HCT116 (cell line): ENCODE measurements at regions not wholly inside any gene's neighbourhood (a gene's known extent, or its start where the extent isn't known, plus 50 kb on each side); places are given as distances from the start of the nearest gene placed in this dataset.

Source experiments
- ATAC-seq: fragments of 200-7000 bp; cut with Tn5 transposase; 2 replicates; pipeline ENCODE4 v1.9.1; 2020; ENCODE audit warnings: mild to moderate bottlenecking, moderate library complexity
- BruUV-seq: library from RNA; stranded (reverse); fragments of 400-500 nt; replicated peaks from 2 replicates; lab custom pipeline; 2021; lab: Mats Ljungman, UMichigan
- CTCF ChIA-PET: fragments of 300-600 bp; sonication (Branson Sonifier 250); formaldehyde crosslinking; loops from one replicate; lab custom pipeline; 2021; ENCODE audit warnings: antibody characterized with exemption; lab: Charles Lee
- POLR2A ChIA-PET: fragments of 300-600, 350-600 bp; sonication (Branson Sonifier 250); formaldehyde crosslinking; loops from one replicate; lab custom pipeline; 2021; ENCODE audit warnings: antibody characterized with exemption; lab: Charles Lee
- RAD21 ChIA-PET, 2 experiments: fragments of 300-600 bp; sonication (Branson Sonifier 250); formaldehyde crosslinking; loops; one replicate each; lab custom pipeline; 2023; ENCODE audit warnings: low total read pairs in 2 of 2; ENCODE audit not compliant: uncharacterized antibody in 2 of 2, unreplicated experiment in 2 of 2, low non-redundant PET in 1 of 2; lab: Charles Lee
- DNase-seq: peaks from one replicate; pipeline ENCODE4 v3.0.0-alpha.2; 2010; ENCODE audit warnings: low read depth, low spot score
- H2AFZ ChIP-seq: fragments of 200-600 bp; shearing (Covaris generic), sonication (generic); 2 replicates; pipeline ENCODE4 v1.6.1; 2017; ENCODE audit warnings: low read depth, mixed run types, mixed read lengths, antibody characterized with exemption, low read length; ENCODE audit not compliant: poor library complexity, severe bottlenecking
- H3K27ac ChIP-seq: 2 replicates; pipeline ENCODE4 v1.5.1; 2012; ENCODE audit warnings: low read depth, low read length
- H3K27me3 ChIP-seq: fragments of 200-600 bp; sonication (generic); 2 replicates; pipeline ENCODE4 v1.6.1; 2016; ENCODE audit warnings: mixed run types, low read length, mixed read lengths; ENCODE audit not compliant: insufficient read depth
- H3K36me3 ChIP-seq, 2 experiments: fragments of 200-500 bp in 1 of 2; fragments of 200-600 bp in 1 of 2; sonication (Bioruptor generic) in 1 of 2; sonication (generic) in 1 of 2; 2 replicates each; pipeline versions ENCODE4 v1.5.1 to v1.6.1; 2014 to 2016; ENCODE audit warnings: low read length in 2 of 2, inconsistent platforms in 1 of 2, mixed read lengths in 1 of 2, mixed run types in 1 of 2; ENCODE audit not compliant: insufficient read depth in 2 of 2, control insufficient read depth in 1 of 2
- H3K4me1 ChIP-seq, 2 experiments: fragments of 200-600 bp in 1 of 2; sonication (generic) in 1 of 2; 2 replicates each; pipeline versions ENCODE4 v1.5.1 to v1.6.1; 2012 to 2017; ENCODE audit warnings: low read length in 2 of 2, inconsistent platforms in 1 of 2, mild to moderate bottlenecking in 1 of 2, mixed read lengths in 1 of 2, mixed run types in 1 of 2, moderate library complexity in 1 of 2; ENCODE audit not compliant: insufficient read depth in 2 of 2, control insufficient read depth in 1 of 2
- H3K4me2 ChIP-seq: fragments of 200-600 bp; sonication (generic); 2 replicates; pipeline ENCODE4 v1.6.1; 2017; ENCODE audit warnings: mixed run types, low read length, mixed read lengths
- H3K4me3 ChIP-seq, 2 experiments: fragments of 200-600 bp in 1 of 2; sonication (generic) in 1 of 2; replicated peaks in 1 of 2; 2 replicates each; pipeline ENCODE4 v1.5.1; 2011 to 2016; ENCODE audit warnings: low read length in 2 of 2, control low read depth in 1 of 2, low read depth in 1 of 2, mild to moderate bottlenecking in 1 of 2, mixed read lengths in 1 of 2, mixed run types in 1 of 2
- H3K79me2 ChIP-seq: fragments of 200-600 bp; sonication (generic); 2 replicates; pipeline ENCODE4 v1.6.1; 2017; ENCODE audit warnings: mild to moderate bottlenecking, mixed run types, low read length, moderate library complexity, mixed read lengths; ENCODE audit not compliant: insufficient read depth
- H3K9ac ChIP-seq: fragments of 200-600 bp; sonication (generic); 2 replicates; pipeline ENCODE4 v1.6.1; 2016; ENCODE audit warnings: low read length, mixed read lengths
- H3K9me2 ChIP-seq: fragments of 200-600 bp; sonication (generic), shearing (Covaris generic); 2 replicates; pipeline ENCODE4 v1.6.1; 2017; ENCODE audit warnings: mixed run types, mild to moderate bottlenecking, moderate library complexity; ENCODE audit not compliant: insufficient read depth
- H3K9me3 ChIP-seq, 2 experiments: fragments of 200-500 bp in 1 of 2; fragments of 200-600 bp in 1 of 2; sonication (Bioruptor generic) in 1 of 2; sonication (generic) in 1 of 2; 2 replicates each; pipeline ENCODE4 v1.6.1; 2014 to 2017; ENCODE audit warnings: low read length in 2 of 2, mixed read lengths in 2 of 2, inconsistent platforms in 1 of 2, low read depth in 1 of 2, mild to moderate bottlenecking in 1 of 2, mixed run types in 1 of 2, moderate library complexity in 1 of 2; ENCODE audit not compliant: control insufficient read depth in 1 of 2, insufficient read depth in 1 of 2
- H4K20me1 ChIP-seq: fragments of 200-600 bp; sonication (generic), shearing (Covaris generic); 2 replicates; pipeline ENCODE4 v1.6.1; 2017; ENCODE audit warnings: mixed run types, mild to moderate bottlenecking, moderate library complexity; ENCODE audit not compliant: insufficient read depth
- ATF3 ChIP-seq: IDR thresholded peaks from 2 replicates; pipeline ENCODE4 v1.6.1; 2012
- CTCF ChIP-seq, 3 experiments: fragments of 200-600 bp in 1 of 3; sonication (generic) in 1 of 3; IDR thresholded peaks in 2 of 3; conservative IDR thresholded peaks in 1 of 3; 2 replicates each; pipeline ENCODE4 v1.5.1; 2012 to 2017; ENCODE audit warnings: low read depth in 2 of 3, low read length in 2 of 3, antibody characterized with exemption in 1 of 3, borderline replicate concordance in 1 of 3, control low read depth in 1 of 3, mild to moderate bottlenecking in 1 of 3, mixed read lengths in 1 of 3, mixed run types in 1 of 3, moderate library complexity in 1 of 3; ENCODE audit not compliant: insufficient read depth in 1 of 3
- EGR1 ChIP-seq: IDR thresholded peaks from 2 replicates; pipeline ENCODE4 v1.6.1; 2012; ENCODE audit warnings: low read depth
- ELF1 ChIP-seq: IDR thresholded peaks from 2 replicates; pipeline ENCODE4 v1.6.1; 2012; ENCODE audit warnings: low read depth, borderline replicate concordance
- EZH2phosphoT487 ChIP-seq: fragments of 200-600 bp; IDR thresholded peaks from 2 replicates; pipeline ENCODE4 v1.6.1; 2018; ENCODE audit warnings: antibody characterized with exemption, borderline replicate concordance
- POLR2A ChIP-seq: IDR thresholded peaks from 2 replicates; pipeline ENCODE4 v1.7.0; 2011; ENCODE audit warnings: borderline replicate concordance; ENCODE audit not compliant: insufficient read depth, insufficient read length; ENCODE audit errors: extremely low read depth
- RAD21 ChIP-seq: IDR thresholded peaks from 2 replicates; pipeline ENCODE4 v1.6.1; 2012; ENCODE audit warnings: low read depth, mild to moderate bottlenecking
- SRF ChIP-seq: IDR thresholded peaks from 2 replicates; pipeline ENCODE4 v1.6.1; 2012; ENCODE audit warnings: low read depth
- TCF7L2 ChIP-seq: IDR thresholded peaks from 2 replicates; pipeline ENCODE4 v1.7.0; 2011; ENCODE audit warnings: borderline replicate concordance, inconsistent platforms; ENCODE audit not compliant: insufficient read depth, insufficient read length; ENCODE audit errors: extremely low read depth
- ZBTB33 ChIP-seq: IDR thresholded peaks from 2 replicates; pipeline ENCODE4 v1.6.1; 2011; ENCODE audit warnings: mild to moderate bottlenecking, low read length, moderate library complexity; ENCODE audit not compliant: insufficient replicate concordance; ENCODE audit errors: extremely low read depth
- ZNF274 ChIP-seq: fragments of 200-500 bp; sonication (Bioruptor generic); IDR thresholded peaks from 2 replicates; pipeline ENCODE4 v1.6.1; 2014; ENCODE audit warnings: mild to moderate bottlenecking, low read depth, low read length, inconsistent platforms
- intact Hi-C: fragments of 100-400 bp; cut with micrococcal nuclease; formaldehyde crosslinking; loops from 2 replicates; pipeline ENCODE4 v1.10.0; 2022

- TF ChIP-seq ZNF274 = no peak
- TF ChIP-seq, all 23 proteins: peak for 0
Observed at GRCh38 chr3:174725303-174725702, 133.8 kb upstream of the NAALADL2 start (continued).

- no peak for TF ChIP-seq TCF7L2
- TF ChIP-seq ELF1 = no peak
- no peak for TF ChIP-seq SRF
- no peak for TF ChIP-seq EGR1
- no peak for TF ChIP-seq EZH2phosphoT487
- TF ChIP-seq, all 23 proteins: peak for 0
- intact Hi-C loops = no loop called here
- ATAC-seq (no peak), DNase-seq (no peak)
- Histone ChIP-seq H2AFZ (no peak overlapping the region), H3K4me1 (no peaks in the 10 kb centered on the region), H3K9ac (no peak overlapping the region), H3K4me2 (no peak overlapping the region), H3K4me3 (no peak overlapping the region), H3K79me2 (no peaks in the 10 kb centered on the region), H3K27me3 (no peaks in the 10 kb centered on the region), H3K36me3 (no peaks in the 10 kb centered on the region), H3K9me3 (peaks cover 0 to 3% of the 10 kb centered on the region in 2 experiments; a peak in 1 of 4 replicates), H3K9me2 (no peaks in the 10 kb centered on the region), H3K27ac (no peak overlapping the region), H4K20me1 (no peaks in the 10 kb centered on the region)
- no TSS peak for BruUV-seq
- RAD21 ChIA-PET = no interaction called here
- POLR2A ChIA-PET = no interaction called here
- CTCF ChIA-PET = no interaction called here
Observed at GRCh38 chr3:174737966-174738365, 121.2 kb upstream of the NAALADL2 start.

GRCh38 chr3:174749143-174749542 lies 110.0 kb upstream of the NAALADL2 start:
- Histone ChIP-seq H3K79me2 (no peaks in the 10 kb centered on the region), H4K20me1 (no peaks in the 10 kb centered on the region), H3K9ac (no peak overlapping the region), H3K9me3 (no peaks in the 10 kb centered on the region), H3K4me1 (no peaks in the 10 kb centered on the region), H3K4me2 (no peak overlapping the region), H3K27me3 (no peaks in the 10 kb centered on the region), H3K4me3 (no peak overlapping the region), H3K9me2 (no peaks in the 10 kb centered on the region), H2AFZ (no peak overlapping the region), H3K36me3 (no peaks in the 10 kb centered on the region), H3K27ac (no peak overlapping the region)
- BruUV-seq = no TSS peak
- RAD21 ChIA-PET = no interaction called here
- TF ChIP-seq ELF1 (no peak), SRF (no peak), CTCF (IDR thresholded peaks at IDR 0.05 in 2 of 3, conservative IDR thresholded peaks at IDR 0.05 in 1 of 3; ENCODE audit: borderline replicate concordance in 1 of 3, insufficient read depth in 1 of 3, low read depth in 2 of 3, low read length in 2 of 3) (no peak), TCF7L2 (no peak), EZH2phosphoT487 (no peak), RAD21 (no peak), POLR2A (no peak), ZBTB33 (no peak), ATF3 (no peak)
- CTCF ChIA-PET = no interaction called here
- POLR2A ChIA-PET = no interaction called here
- no peak for DNase-seq
- no peak for ATAC-seq
- intact Hi-C loops = no loop called here
